ENCODE measurements at regions not wholly inside any gene's neighbourhood (a gene's known extent, or its start where the extent isn't known, plus 50 kb on each side); places are given as distances from the start of the nearest gene placed in this dataset.

DNA sequence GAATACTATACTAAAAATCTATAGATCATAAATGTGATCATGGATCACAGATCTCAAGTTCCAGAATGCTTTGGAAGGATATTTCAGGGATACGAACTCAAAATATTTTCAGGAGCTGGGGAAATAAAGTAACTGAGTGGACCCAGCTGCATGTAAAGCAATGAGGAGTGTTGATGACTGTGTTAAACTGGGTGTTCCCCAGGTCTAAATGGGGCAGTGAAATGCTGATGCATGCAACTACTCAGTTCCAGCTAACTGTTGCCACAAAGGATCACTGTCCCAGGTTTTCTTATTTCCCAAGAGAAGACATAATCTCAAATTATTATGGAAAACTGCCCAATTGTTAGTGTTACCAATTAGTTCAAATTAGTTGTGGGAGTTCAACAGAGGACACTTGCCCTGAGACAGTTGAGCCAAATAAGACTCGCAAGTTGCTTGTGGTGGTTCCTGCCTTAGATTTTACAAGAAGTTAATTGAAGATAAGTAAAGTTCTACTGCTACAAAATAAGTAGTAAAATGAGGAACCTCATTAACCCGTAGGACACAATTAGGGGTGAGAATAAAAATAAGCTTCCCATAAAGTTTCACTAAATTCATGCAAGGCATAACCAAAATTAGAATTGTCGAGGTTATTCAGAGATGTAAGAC is 66.3 kb upstream of the IL12A start:
- no peaks in the 10 kb centered on the region for H3K9me2 ChIP-seq (ENCODE audit: insufficient read depth, low read length)
- ChIA-PET POLR2A (interaction anchor here (0.7 kb wide), 1 partner anchor 14 kb away, joined by 3 read pairs; no protein-coding TSS in a partner anchor), CTCF (ENCODE audit: unreplicated experiment) (no interaction called here)
- no peaks in the 10 kb centered on the region for H3K9me3 ChIP-seq (ENCODE audit: low read length)
- no peak overlapping the region for H3K4me2 ChIP-seq (ENCODE audit: low read length)
- no peak overlapping the region for H3K4me3 ChIP-seq (ENCODE audit: low read depth, low read length, poor library complexity, severe bottlenecking)
- H3K4me1 ChIP-seq (ENCODE audit: insufficient read depth, low read length, poor library complexity, severe bottlenecking): no peaks in the 10 kb centered on the region
- DNase-seq (ENCODE audit: low spot score): no peak
- H4K20me1 ChIP-seq (ENCODE audit: insufficient read depth, low read length): no peaks in the 10 kb centered on the region
- BruUV-seq (replicated peaks): no TSS peak
- H3K27ac ChIP-seq (ENCODE audit: low read depth, low read length, poor library complexity, severe bottlenecking): no peak overlapping the region
- no peaks in the 10 kb centered on the region for H3K79me2 ChIP-seq (ENCODE audit: insufficient read depth, low read depth, low read length)
- intact Hi-C loops (cut with micrococcal nuclease; ENCODE audit: unreplicated experiment): no loop called here
- H3K36me3 ChIP-seq (ENCODE audit: insufficient read depth, low read length): no peaks in the 10 kb centered on the region
- TF ChIP-seq, protein P1, sequence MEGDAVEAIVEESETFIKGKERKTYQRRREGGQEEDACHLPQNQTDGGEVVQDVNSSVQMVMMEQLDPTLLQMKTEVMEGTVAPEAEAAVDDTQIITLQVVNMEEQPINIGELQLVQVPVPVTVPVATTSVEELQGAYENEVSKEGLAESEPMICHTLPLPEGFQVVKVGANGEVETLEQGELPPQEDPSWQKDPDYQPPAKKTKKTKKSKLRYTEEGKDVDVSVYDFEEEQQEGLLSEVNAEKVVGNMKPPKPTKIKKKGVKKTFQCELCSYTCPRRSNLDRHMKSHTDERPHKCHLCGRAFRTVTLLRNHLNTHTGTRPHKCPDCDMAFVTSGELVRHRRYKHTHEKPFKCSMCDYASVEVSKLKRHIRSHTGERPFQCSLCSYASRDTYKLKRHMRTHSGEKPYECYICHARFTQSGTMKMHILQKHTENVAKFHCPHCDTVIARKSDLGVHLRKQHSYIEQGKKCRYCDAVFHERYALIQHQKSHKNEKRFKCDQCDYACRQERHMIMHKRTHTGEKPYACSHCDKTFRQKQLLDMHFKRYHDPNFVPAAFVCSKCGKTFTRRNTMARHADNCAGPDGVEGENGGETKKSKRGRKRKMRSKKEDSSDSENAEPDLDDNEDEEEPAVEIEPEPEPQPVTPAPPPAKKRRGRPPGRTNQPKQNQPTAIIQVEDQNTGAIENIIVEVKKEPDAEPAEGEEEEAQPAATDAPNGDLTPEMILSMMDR (conservative IDR thresholded peaks at IDR 0.05; ENCODE audit: low read length): no peak
- no peak for TF ChIP-seq EZH2phosphoT487 (IDR thresholded peaks at IDR 0.05; ENCODE audit: borderline replicate concordance, low read depth, low read length)
- H2AFZ ChIP-seq (ENCODE audit: low read length): no peak overlapping the region

DNA sequence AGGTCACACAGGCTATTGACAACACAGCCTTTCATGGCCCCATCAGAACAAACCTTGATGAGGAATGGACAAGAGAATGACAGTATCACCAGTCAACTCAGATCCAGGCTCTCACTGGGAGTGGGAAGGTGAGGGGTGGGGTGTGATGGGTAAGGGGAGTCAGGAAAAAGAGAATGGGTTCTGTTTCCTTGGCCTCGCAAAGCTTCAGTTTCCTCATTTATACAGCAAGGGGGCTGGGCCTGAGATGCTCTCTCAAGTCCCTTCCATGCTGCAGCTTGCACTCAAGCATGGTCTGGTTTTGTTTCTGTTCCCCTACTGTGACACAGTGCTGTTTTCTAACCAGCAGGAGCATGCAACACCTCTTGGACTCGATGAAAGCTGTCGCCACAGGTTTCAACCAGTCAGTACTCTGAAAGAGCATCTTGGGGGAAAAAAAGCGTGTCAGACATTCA is 65.7 kb upstream of the IL12A start:
- no peaks in the 10 kb centered on the region for H3K4me1 ChIP-seq (ENCODE audit: insufficient read depth, low read length, poor library complexity, severe bottlenecking)
- H3K36me3 ChIP-seq (ENCODE audit: insufficient read depth, low read length): no peaks in the 10 kb centered on the region
- BruUV-seq (replicated peaks): no TSS peak
- no peak for TF ChIP-seq EZH2phosphoT487 (IDR thresholded peaks at IDR 0.05; ENCODE audit: borderline replicate concordance, low read depth, low read length)
- TF ChIP-seq, protein P1 (conservative IDR thresholded peaks at IDR 0.05; ENCODE audit: low read length): no peak
- H3K79me2 ChIP-seq (ENCODE audit: insufficient read depth, low read depth, low read length): no peaks in the 10 kb centered on the region
- no peak overlapping the region for H2AFZ ChIP-seq (ENCODE audit: low read length)
- POLR2A ChIA-PET: interaction anchor here (0.7 kb wide), 1 partner anchor 14 kb away, joined by 3 read pairs; no protein-coding TSS in a partner anchor
- H4K20me1 ChIP-seq (ENCODE audit: insufficient read depth, low read length): no peaks in the 10 kb centered on the region
- H3K9me3 ChIP-seq (ENCODE audit: low read length): no peaks in the 10 kb centered on the region
- CTCF ChIA-PET (ENCODE audit: unreplicated experiment): no interaction called here
- no peak overlapping the region for H3K4me3 ChIP-seq (ENCODE audit: low read depth, low read length, poor library complexity, severe bottlenecking)
- H3K27ac ChIP-seq (ENCODE audit: low read depth, low read length, poor library complexity, severe bottlenecking): no peak overlapping the region
- H3K9me2 ChIP-seq (ENCODE audit: insufficient read depth, low read length): no peaks in the 10 kb centered on the region
- peak; percentile 2 for DNase-seq (ENCODE audit: low spot score)
- intact Hi-C loops (cut with micrococcal nuclease; ENCODE audit: unreplicated experiment): no loop called here
- H3K4me2 ChIP-seq (ENCODE audit: low read length): no peak overlapping the region

DNA sequence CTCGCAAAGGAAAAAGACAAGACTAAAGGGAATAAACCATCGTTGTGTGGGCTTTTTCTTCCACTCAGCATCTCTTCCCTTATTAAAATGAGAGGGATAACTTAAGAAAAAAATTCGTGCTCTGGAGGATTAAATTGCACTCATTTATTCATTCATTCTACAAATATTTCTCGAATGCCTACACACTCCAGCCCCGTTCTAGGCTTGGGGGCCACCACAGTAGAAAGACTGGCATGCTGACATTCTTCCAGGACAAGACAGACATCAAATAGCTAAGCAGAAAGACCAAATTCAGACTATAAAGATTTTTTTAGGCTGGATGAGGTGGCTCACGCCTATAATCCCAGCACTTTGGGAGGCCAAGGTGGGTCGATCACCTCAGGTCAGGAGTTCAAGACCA is 65.3 kb upstream of the IL12A start:
- TF ChIP-seq, protein P1 (conservative IDR thresholded peaks at IDR 0.05; ENCODE audit: low read length): no peak
- no peak for TF ChIP-seq EZH2phosphoT487 (IDR thresholded peaks at IDR 0.05; ENCODE audit: borderline replicate concordance, low read depth, low read length)
- ChIA-PET POLR2A (no interaction called here), CTCF (ENCODE audit: unreplicated experiment) (no interaction called here)
- Histone ChIP-seq H3K4me1 (ENCODE audit: insufficient read depth, low read length, poor library complexity, severe bottlenecking) (no peaks in the 10 kb centered on the region), H3K9me3 (ENCODE audit: low read length) (no peaks in the 10 kb centered on the region), H4K20me1 (ENCODE audit: insufficient read depth, low read length) (no peaks in the 10 kb centered on the region), H3K9me2 (ENCODE audit: insufficient read depth, low read length) (no peaks in the 10 kb centered on the region), H3K79me2 (ENCODE audit: insufficient read depth, low read depth, low read length) (no peaks in the 10 kb centered on the region), H2AFZ (ENCODE audit: low read length) (no peak overlapping the region), H3K27ac (ENCODE audit: low read depth, low read length, poor library complexity, severe bottlenecking) (no peak overlapping the region), H3K4me2 (ENCODE audit: low read length) (no peak overlapping the region), H3K36me3 (ENCODE audit: insufficient read depth, low read length) (no peaks in the 10 kb centered on the region), H3K4me3 (ENCODE audit: low read depth, low read length, poor library complexity, severe bottlenecking) (no peak overlapping the region)
- intact Hi-C loops (cut with micrococcal nuclease; ENCODE audit: unreplicated experiment): no loop called here
- no TSS peak for BruUV-seq (replicated peaks)
- no peak for DNase-seq (ENCODE audit: low spot score)

Measured in OCI-LY7 (cell line).